Activated CD8-positive, alpha-beta T cell treated with anti-CD3 and anti-CD28 coated beads for 36 hours (primary cell): ENCODE measurements at regions not wholly inside any gene's neighbourhood (a gene's known extent, or its start where the extent isn't known, plus 50 kb on each side); places are given as distances from the start of the nearest gene placed in this dataset.

Experiments used
- ATAC-seq: fragments of 200-7000 bp; cut with Tn5 transposase; one replicate; pipeline ENCODE4 v1.10.0; 2021; ENCODE audit warnings: mild to moderate bottlenecking, moderate library complexity
- CTCF ChIA-PET: fragments of 350-600 bp; sonication (Branson Sonifier 250); formaldehyde crosslinking; loops from one replicate; lab custom pipeline; 2021; ENCODE audit warnings: antibody characterized with exemption; lab: Charles Lee
- POLR2A ChIA-PET: fragments of 350-600 bp; sonication (Branson Sonifier 250); formaldehyde crosslinking; loops from one replicate; lab custom pipeline; 2021; ENCODE audit warnings: antibody characterized with exemption; lab: Charles Lee
- DNase-seq: peaks from one replicate; pipeline ENCODE4 v3.0.0-alpha.2; 2020
- H3K27ac Mint-ChIP-seq: one replicate; pipeline ENCODE4 v1.8.0; 2021; ENCODE audit warnings: mild to moderate bottlenecking, mixed read lengths
- H3K27me3 Mint-ChIP-seq: one replicate; pipeline ENCODE4 v1.8.0; 2021; ENCODE audit warnings: mixed read lengths
- H3K36me3 Mint-ChIP-seq: one replicate; pipeline ENCODE4 v1.8.0; 2021; ENCODE audit warnings: low read depth, mixed read lengths
- H3K4me1 Mint-ChIP-seq: one replicate; pipeline ENCODE4 v1.8.0; 2021; ENCODE audit warnings: low read depth, mixed read lengths
- H3K4me3 Mint-ChIP-seq: one replicate; pipeline ENCODE4 v1.8.0; 2021; ENCODE audit warnings: mild to moderate bottlenecking, moderate library complexity, mixed read lengths
- H3K9me3 Mint-ChIP-seq: one replicate; pipeline ENCODE4 v1.8.0; 2021; ENCODE audit warnings: mixed read lengths
- intact Hi-C: fragments of 100-400 bp; cut with micrococcal nuclease; formaldehyde crosslinking; loops from one replicate; pipeline ENCODE4 v1.10.0; 2022
- TF ChIP-seq, protein P1 (sequence below): fragments of 200-600 bp; IDR thresholded peaks from one replicate; pipeline ENCODE4 v1.8.0; 2022; ENCODE audit warnings: antibody characterized with exemption, mild to moderate bottlenecking

DNA sequence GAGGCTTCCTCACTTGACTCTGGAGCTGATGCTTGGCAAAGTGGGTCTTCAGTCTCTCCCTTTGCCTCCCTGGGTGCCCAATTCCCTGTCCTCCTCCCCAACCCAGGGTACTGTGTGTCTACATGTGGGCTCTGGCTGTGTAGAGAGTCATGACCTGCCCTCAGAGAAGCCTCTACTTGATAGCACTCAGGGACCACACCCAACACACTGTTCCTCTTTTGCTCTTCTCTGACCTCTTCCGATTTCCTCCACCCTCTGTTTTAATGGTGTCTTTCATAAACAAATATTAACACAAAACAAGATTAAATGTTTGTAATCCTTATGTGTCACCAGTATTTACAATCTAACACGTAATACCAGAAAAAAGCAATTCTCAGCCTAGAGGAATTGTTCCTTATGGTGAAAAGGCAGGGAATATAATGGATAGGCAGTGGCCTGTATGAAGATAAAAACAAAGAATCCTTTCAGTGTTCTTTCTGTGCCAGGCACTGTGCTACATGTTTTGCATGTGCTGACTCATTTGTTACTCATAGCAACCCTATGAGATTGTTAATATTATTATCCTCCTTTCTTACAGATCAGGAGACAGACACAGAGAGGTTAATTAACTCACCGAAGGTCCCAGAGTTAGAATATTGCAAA is 58.2 kb downstream of the HSD3B1 start:
- no peak for ATAC-seq
- Mint-ChIP-seq H3K27me3 (peaks cover 11% of the 10 kb centered on the region), H3K4me3 (no peak overlapping the region), H3K9me3 (no peaks in the 10 kb centered on the region), H3K4me1 (no peaks in the 10 kb centered on the region), H3K27ac (no peak overlapping the region), H3K36me3 (no peaks in the 10 kb centered on the region)
- no peak for DNase-seq
- ChIA-PET POLR2A (no interaction called here), CTCF (no interaction called here)
- TF ChIP-seq, protein P1, sequence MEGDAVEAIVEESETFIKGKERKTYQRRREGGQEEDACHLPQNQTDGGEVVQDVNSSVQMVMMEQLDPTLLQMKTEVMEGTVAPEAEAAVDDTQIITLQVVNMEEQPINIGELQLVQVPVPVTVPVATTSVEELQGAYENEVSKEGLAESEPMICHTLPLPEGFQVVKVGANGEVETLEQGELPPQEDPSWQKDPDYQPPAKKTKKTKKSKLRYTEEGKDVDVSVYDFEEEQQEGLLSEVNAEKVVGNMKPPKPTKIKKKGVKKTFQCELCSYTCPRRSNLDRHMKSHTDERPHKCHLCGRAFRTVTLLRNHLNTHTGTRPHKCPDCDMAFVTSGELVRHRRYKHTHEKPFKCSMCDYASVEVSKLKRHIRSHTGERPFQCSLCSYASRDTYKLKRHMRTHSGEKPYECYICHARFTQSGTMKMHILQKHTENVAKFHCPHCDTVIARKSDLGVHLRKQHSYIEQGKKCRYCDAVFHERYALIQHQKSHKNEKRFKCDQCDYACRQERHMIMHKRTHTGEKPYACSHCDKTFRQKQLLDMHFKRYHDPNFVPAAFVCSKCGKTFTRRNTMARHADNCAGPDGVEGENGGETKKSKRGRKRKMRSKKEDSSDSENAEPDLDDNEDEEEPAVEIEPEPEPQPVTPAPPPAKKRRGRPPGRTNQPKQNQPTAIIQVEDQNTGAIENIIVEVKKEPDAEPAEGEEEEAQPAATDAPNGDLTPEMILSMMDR = no peak
- intact Hi-C loops = no loop called here

DNA sequence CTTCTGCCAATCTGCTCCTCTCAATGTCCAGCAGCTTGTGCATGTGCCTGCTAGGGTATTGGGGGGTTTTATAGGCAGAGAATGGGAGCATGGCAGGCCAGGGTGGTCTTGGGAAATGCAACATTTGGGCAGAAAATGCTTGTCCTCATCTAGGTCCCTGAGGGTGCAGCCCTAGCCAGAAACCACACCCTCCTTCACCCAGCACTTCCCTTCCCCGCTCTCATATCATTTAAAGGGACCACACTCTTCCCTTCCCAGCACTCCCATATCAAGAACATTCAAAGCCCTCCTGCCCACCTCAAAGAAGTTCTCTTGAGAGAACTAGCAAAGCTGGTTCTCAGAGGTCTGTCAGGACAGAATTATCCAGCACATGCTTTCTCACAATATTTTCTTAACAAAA is 62.1 kb downstream of the HSD3B1 start:
- CTCF ChIA-PET = interaction anchor here (1.5 kb wide), 1 partner anchor 15 kb away, joined by 3 read pairs; no protein-coding TSS in a partner anchor
- H3K4me1 Mint-ChIP-seq = no peaks in the 10 kb centered on the region
- POLR2A ChIA-PET = no interaction called here
- intact Hi-C loops = no loop called here
- no peaks in the 10 kb centered on the region for H3K9me3 Mint-ChIP-seq
- no peaks in the 10 kb centered on the region for H3K36me3 Mint-ChIP-seq
- no peak for DNase-seq
- no peak overlapping the region for H3K4me3 Mint-ChIP-seq
- TF ChIP-seq, protein P1 = no peak
- peaks cover 11% of the 10 kb centered on the region for H3K27me3 Mint-ChIP-seq
- no peak for ATAC-seq
- no peak overlapping the region for H3K27ac Mint-ChIP-seq
